IgD-negative memory B cell (primary cell): ENCODE measurements at regions not wholly inside any gene's neighbourhood (a gene's known extent, or its start where the extent isn't known, plus 50 kb on each side); places are given as distances from the start of the nearest gene placed in this dataset.

ENCODE experiments used
- H3K27ac Mint-ChIP-seq, 3 donors: one replicate each; pipeline ENCODE4 v1.8.0; 2020 to 2022; ENCODE audit warnings: mild to moderate bottlenecking in 3 of 3, mixed read lengths in 3 of 3, moderate library complexity in 1 of 3
- H3K27me3 Mint-ChIP-seq: one replicate; pipeline ENCODE4 v1.8.0; 2021; ENCODE audit warnings: mixed read lengths
- H3K36me3 Mint-ChIP-seq: one replicate; pipeline ENCODE4 v1.8.0; 2020; ENCODE audit warnings: mild to moderate bottlenecking, mixed read lengths
- H3K4me1 Mint-ChIP-seq, 3 donors: one replicate each; pipeline ENCODE4 v1.8.0; 2020 to 2022; ENCODE audit warnings: mixed read lengths in 3 of 3, mild to moderate bottlenecking in 1 of 3
- H3K4me3 Mint-ChIP-seq, 4 donors: one replicate each; pipeline ENCODE4 v1.8.0; 2020 to 2022; ENCODE audit warnings: mild to moderate bottlenecking in 4 of 4, mixed read lengths in 4 of 4, moderate library complexity in 3 of 4
- H3K9me3 Mint-ChIP-seq, 3 donors: one replicate each; pipeline ENCODE4 v1.8.0; 2020 to 2021; ENCODE audit warnings: mixed read lengths in 3 of 3, mild to moderate bottlenecking in 1 of 3

- Mint-ChIP-seq H3K9me3 (peaks cover 3 to 10% (median 5%) of the 10 kb centered on the region in 3 donors), H3K27me3 (no peaks in the 10 kb centered on the region), H3K36me3 (no peaks in the 10 kb centered on the region), H3K4me3 (no peak overlapping the region), H3K4me1 (peaks cover 0 to 2% (median 0%) of the 10 kb centered on the region in 3 donors), H3K27ac (no peak overlapping the region)
Measured at GRCh38 chr15:97652700-97653167, 307.8 kb upstream of the ARRDC4 start.

DNA sequence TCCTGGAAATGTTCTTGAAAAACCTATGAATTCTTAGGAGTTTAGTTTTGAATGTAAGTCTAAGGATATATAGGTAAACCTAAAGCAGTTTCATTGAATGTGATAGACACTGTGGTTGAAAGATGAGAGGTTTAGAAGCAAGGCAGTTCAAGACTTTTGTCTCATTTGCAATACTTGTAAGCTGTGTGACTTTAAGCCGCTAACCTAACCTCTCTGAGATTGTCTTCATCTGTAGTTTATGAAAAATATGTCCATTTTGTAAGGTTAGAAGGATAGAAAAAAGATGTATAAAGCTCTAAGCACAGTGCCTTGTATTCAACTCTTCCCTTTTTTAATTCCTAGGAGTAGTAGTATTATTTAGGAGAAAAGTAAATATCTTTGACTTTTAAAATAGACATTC lies 306.6 kb upstream of the ARRDC4 start:
- H3K27me3 Mint-ChIP-seq, result no peaks in the 10 kb centered on the region
- H3K9me3 Mint-ChIP-seq, result peaks cover 3 to 8% (median 6%) of the 10 kb centered on the region in 3 donors
- H3K4me1 Mint-ChIP-seq, result peaks cover 0 to 2% (median 0%) of the 10 kb centered on the region in 3 donors
- no peaks in the 10 kb centered on the region for H3K36me3 Mint-ChIP-seq
- no peak overlapping the region for H3K27ac Mint-ChIP-seq
- H3K4me3 Mint-ChIP-seq, result no peak overlapping the region

GRCh38 chr15:97654481-97655076 lies 305.9 kb upstream of the ARRDC4 start:
- Mint-ChIP-seq H3K4me3 (no peak overlapping the region), H3K9me3 (peaks cover 3 to 8% (median 6%) of the 10 kb centered on the region in 3 donors), H3K36me3 (no peaks in the 10 kb centered on the region), H3K27me3 (no peaks in the 10 kb centered on the region), H3K4me1 (peaks cover 0 to 2% (median 0%) of the 10 kb centered on the region in 3 donors), H3K27ac (no peak overlapping the region)

- Mint-ChIP-seq H3K4me3 (no peak overlapping the region), H3K27ac (no peak overlapping the region), H3K9me3 (peaks cover 4 to 18% (median 13%) of the 10 kb centered on the region in 3 donors), H3K36me3 (no peaks in the 10 kb centered on the region), H3K4me1 (no peaks in the 10 kb centered on the region), H3K27me3 (no peaks in the 10 kb centered on the region)
Measured at GRCh38 chr15:97661796-97662195, 298.7 kb upstream of the ARRDC4 start.

- H3K4me1 Mint-ChIP-seq, result peaks cover 0 to 3% (median 0%) of the 10 kb centered on the region in 3 donors
- no peaks in the 10 kb centered on the region for H3K27me3 Mint-ChIP-seq
- H3K27ac Mint-ChIP-seq, result no peak overlapping the region
- no peaks in the 10 kb centered on the region for H3K36me3 Mint-ChIP-seq
- H3K9me3 Mint-ChIP-seq, result peaks cover 0 to 11% (median 4%) of the 10 kb centered on the region in 3 donors
- no peak overlapping the region for H3K4me3 Mint-ChIP-seq
Measured at GRCh38 chr15:97672586-97672985, 287.9 kb upstream of the ARRDC4 start.

DNA sequence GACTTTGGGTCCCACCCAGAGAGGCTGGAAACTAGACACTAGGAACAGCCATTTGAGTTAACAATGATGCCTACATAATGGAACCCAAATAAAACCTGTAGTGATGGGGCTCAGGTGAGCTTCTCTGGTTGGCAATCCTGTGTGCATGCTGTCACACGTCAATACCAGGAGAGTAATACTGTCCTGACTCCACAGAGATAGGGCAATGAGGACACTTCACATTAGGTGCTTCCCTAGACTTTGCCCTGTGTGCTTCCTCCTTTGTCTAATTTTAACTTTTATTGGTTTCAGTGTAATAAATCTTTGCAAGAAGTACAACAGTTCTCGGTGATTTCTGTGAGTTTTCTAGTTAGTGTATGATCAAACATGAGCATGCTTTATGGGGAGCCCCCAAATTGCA lies 281.8 kb upstream of the ARRDC4 start:
- Mint-ChIP-seq H3K9me3 (peaks cover 5 to 8% (median 7%) of the 10 kb centered on the region in 3 donors), H3K27me3 (no peaks in the 10 kb centered on the region), H3K4me3 (peak overlapping the region in 1 of 4 donors; percentile 28), H3K4me1 (no peaks in the 10 kb centered on the region), H3K27ac (no peak overlapping the region), H3K36me3 (no peaks in the 10 kb centered on the region)

GRCh38 chr15:97679106-97679688 lies 281.3 kb upstream of the ARRDC4 start:
- Mint-ChIP-seq H3K4me3 (no peak overlapping the region), H3K27me3 (no peaks in the 10 kb centered on the region), H3K36me3 (no peaks in the 10 kb centered on the region), H3K27ac (no peak overlapping the region), H3K9me3 (peaks cover 5 to 8% (median 7%) of the 10 kb centered on the region in 3 donors), H3K4me1 (no peaks in the 10 kb centered on the region)

DNA sequence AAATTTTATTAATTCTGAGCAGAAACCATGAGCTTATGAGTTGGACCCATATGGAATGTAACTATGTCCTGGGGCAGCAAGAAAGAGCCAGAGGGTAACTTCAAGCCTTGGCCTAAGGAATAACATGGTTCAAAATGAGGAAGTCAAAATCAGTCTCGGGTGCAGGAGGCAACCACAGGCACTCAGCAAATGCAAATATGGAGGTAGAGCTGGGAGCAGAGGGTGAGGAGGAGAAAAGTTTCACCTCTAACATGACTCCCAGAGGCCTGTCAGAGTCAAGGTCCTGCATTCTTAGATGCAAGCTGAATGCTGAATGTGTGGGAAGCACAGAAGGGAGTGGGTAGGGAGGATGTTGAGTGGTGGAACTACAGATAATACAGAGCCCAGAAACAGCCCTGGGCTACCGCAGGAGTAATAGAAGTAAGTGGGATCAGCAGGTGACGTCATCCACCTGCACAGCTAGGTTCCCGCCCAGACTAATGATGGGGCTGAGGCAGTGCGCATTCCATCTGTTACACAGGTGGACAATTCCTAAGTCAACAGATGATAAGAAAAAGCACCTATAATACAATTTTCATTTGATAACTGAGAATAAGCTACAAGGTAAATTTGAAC lies 279.8 kb upstream of the ARRDC4 start:
- peaks cover 0 to 2% (median 0%) of the 10 kb centered on the region in 3 donors for H3K4me1 Mint-ChIP-seq
- no peaks in the 10 kb centered on the region for H3K36me3 Mint-ChIP-seq
- no peaks in the 10 kb centered on the region for H3K27me3 Mint-ChIP-seq
- peaks cover 5 to 8% (median 7%) of the 10 kb centered on the region in 3 donors for H3K9me3 Mint-ChIP-seq
- H3K27ac Mint-ChIP-seq, result no peak overlapping the region
- H3K4me3 Mint-ChIP-seq, result no peak overlapping the region

DNA sequence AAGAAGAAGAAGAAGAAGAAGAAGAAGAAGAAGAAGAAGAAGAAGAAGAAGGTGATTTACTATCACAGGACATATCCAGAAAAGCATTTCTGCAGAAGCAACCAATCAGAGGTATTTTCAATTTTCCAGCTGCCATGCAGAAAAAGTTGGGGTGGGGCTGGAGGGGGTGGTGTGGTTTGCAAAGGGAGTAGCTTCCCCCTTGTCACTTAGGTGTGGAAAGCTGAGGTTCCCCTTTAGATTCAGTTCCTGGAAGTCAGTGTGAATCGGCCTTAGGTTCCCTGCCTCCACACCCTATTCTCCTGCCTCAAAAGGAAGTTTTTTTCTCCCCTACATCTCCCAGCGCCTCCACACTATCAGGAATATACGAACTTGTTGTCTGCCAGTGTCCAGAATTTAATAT lies 276.7 kb upstream of the ARRDC4 start:
- no peaks in the 10 kb centered on the region for H3K36me3 Mint-ChIP-seq
- H3K4me1 Mint-ChIP-seq, result peaks cover 0 to 2% (median 0%) of the 10 kb centered on the region in 3 donors
- H3K27ac Mint-ChIP-seq, result no peak overlapping the region
- no peak overlapping the region for H3K4me3 Mint-ChIP-seq
- no peaks in the 10 kb centered on the region for H3K27me3 Mint-ChIP-seq
- peaks cover 5 to 19% (median 10%) of the 10 kb centered on the region in 3 donors for H3K9me3 Mint-ChIP-seq

DNA sequence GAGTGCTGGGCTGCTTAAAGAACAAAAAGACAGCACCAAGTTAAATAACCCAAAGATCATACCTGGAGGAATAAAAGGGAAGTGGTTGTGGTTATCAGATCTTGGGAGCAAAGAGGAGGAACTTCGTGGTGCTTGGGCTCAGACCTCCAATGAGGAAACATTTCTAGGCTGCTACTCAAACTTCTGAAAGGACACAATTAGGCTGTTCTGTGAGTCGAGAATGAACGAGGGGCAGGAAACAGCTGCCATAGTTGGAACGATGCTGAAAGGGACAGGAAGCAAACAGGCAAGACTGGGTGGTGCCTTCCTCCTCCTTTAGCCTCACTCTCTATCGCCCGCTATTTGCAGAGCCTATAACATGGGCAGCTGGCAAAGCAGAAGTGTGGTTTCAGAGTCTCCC lies 276.3 kb upstream of the ARRDC4 start:
- no peaks in the 10 kb centered on the region for H3K36me3 Mint-ChIP-seq
- peaks cover 5 to 19% (median 10%) of the 10 kb centered on the region in 3 donors for H3K9me3 Mint-ChIP-seq

GRCh38 chr15:97686324-97686723 lies 274.2 kb upstream of the ARRDC4 start:
- no peaks in the 10 kb centered on the region for H3K27me3 Mint-ChIP-seq
- no peak overlapping the region for H3K4me3 Mint-ChIP-seq
- peaks cover 0 to 2% (median 0%) of the 10 kb centered on the region in 3 donors for H3K4me1 Mint-ChIP-seq
- H3K36me3 Mint-ChIP-seq, result no peaks in the 10 kb centered on the region
- H3K27ac Mint-ChIP-seq, result no peak overlapping the region
- peaks cover 5 to 15% (median 6%) of the 10 kb centered on the region in 3 donors for H3K9me3 Mint-ChIP-seq

More for the DNA sequence above, 276.3 kb upstream of the ARRDC4 start:
- no peak overlapping the region for H3K4me3 Mint-ChIP-seq
- H3K4me1 Mint-ChIP-seq, result peaks cover 0 to 2% (median 0%) of the 10 kb centered on the region in 3 donors
- no peak overlapping the region for H3K27ac Mint-ChIP-seq
- H3K27me3 Mint-ChIP-seq, result no peaks in the 10 kb centered on the region

GRCh38 chr15:97687654-97688053 lies 272.8 kb upstream of the ARRDC4 start:
- Mint-ChIP-seq H3K36me3 (no peaks in the 10 kb centered on the region), H3K9me3 (peaks cover 2 to 15% (median 3%) of the 10 kb centered on the region in 3 donors), H3K4me1 (peaks cover 0 to 2% (median 0%) of the 10 kb centered on the region in 3 donors), H3K27ac (no peak overlapping the region), H3K4me3 (no peak overlapping the region), H3K27me3 (no peaks in the 10 kb centered on the region)

- no peaks in the 10 kb centered on the region for H3K36me3 Mint-ChIP-seq
- H3K4me3 Mint-ChIP-seq, result no peak overlapping the region
- H3K27ac Mint-ChIP-seq, result no peak overlapping the region
- peaks cover 0 to 2% (median 0%) of the 10 kb centered on the region in 3 donors for H3K4me1 Mint-ChIP-seq
- peaks cover 1 to 15% (median 3%) of the 10 kb centered on the region in 3 donors for H3K9me3 Mint-ChIP-seq
- no peaks in the 10 kb centered on the region for H3K27me3 Mint-ChIP-seq
Measured at GRCh38 chr15:97688177-97688576, 272.3 kb upstream of the ARRDC4 start.

DNA sequence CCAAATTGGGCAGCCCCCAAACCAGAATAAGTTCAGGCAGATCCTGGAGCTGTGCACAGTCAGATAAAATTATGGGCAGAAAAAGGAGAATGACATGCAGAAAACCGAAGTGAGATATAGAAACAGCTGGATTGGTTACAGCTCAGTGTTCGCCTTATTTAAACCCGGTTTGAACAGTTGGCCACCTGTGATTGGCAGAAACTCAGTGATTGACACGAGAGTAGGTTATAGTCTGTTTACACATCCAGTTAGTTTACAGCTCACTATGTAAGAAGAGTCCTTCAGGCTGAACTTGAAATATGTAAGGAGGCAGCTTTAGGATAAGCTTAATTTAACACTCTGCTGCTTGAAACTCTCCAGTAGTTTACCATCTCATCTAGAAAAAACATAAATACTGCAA lies 271.6 kb upstream of the ARRDC4 start:
- H3K9me3 Mint-ChIP-seq, result peaks cover 1 to 15% (median 3%) of the 10 kb centered on the region in 3 donors

DNA sequence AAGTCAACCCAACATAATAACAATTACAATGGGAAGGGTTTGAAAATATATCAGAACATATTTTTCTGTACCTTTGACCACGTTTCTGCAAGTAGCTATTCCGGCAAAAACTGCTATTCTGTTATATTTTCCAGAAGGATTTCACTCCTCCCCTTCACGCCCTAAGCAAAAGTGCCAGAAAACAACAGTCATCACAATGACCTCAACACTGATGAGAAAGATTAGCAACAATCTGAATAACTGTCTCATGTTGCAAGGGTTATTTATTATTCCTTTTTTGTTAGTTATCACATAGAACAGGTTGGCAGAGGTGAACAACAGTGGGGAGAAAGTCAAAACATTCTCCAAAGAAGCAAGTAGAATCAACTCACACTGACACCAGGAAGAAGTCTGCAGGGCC lies 269.4 kb upstream of the ARRDC4 start:
- Mint-ChIP-seq H3K4me1 (peaks cover 0 to 3% (median 0%) of the 10 kb centered on the region in 3 donors), H3K36me3 (no peaks in the 10 kb centered on the region), H3K4me3 (no peak overlapping the region), H3K27me3 (no peaks in the 10 kb centered on the region), H3K27ac (no peak overlapping the region), H3K9me3 (peaks cover 1 to 15% (median 3%) of the 10 kb centered on the region in 3 donors)

More for the DNA sequence above, 271.6 kb upstream of the ARRDC4 start:
- H3K36me3 Mint-ChIP-seq, result no peaks in the 10 kb centered on the region
- H3K4me3 Mint-ChIP-seq, result no peak overlapping the region
- peaks cover 0 to 4% (median 0%) of the 10 kb centered on the region in 3 donors for H3K4me1 Mint-ChIP-seq
- no peak overlapping the region for H3K27ac Mint-ChIP-seq
- no peaks in the 10 kb centered on the region for H3K27me3 Mint-ChIP-seq
